CD4-positive, alpha-beta T cell (primary cell): ENCODE measurements at regions not wholly inside any gene's neighbourhood (a gene's known extent, or its start where the extent isn't known, plus 50 kb on each side); places are given as distances from the start of the nearest gene placed in this dataset.

Experiments used
- ATAC-seq: fragments of 200-7000 bp; cut with Tn5 transposase; one replicate; pipeline ENCODE4 v1.10.0; 2022; ENCODE audit warnings: mild to moderate bottlenecking; ENCODE audit not compliant: poor library complexity
- CTCF ChIA-PET: fragments of 350-600 bp; sonication (Branson Sonifier 250); formaldehyde crosslinking; loops from one replicate; lab custom pipeline; 2021; ENCODE audit warnings: antibody characterized with exemption, inconsistent platforms; lab: Charles Lee
- POLR2A ChIA-PET: fragments of 350-600 bp; sonication (Branson Sonifier 250); formaldehyde crosslinking; loops from one replicate; lab custom pipeline; 2021; ENCODE audit warnings: antibody characterized with exemption, inconsistent platforms; lab: Charles Lee
- DNase-seq, 14 experiments: peaks; one replicate each; pipeline ENCODE4 v3.0.0-alpha.2; 2013 to 2020; ENCODE audit warnings: mixed read lengths in 2 of 14
- H3K27ac ChIP-seq, 2 donors: one replicate each; pipeline versions ENCODE4 v1.5.1 to v1.7.0; 2013; ENCODE audit warnings: low read length in 2 of 2, low read depth in 1 of 2, mild to moderate bottlenecking in 1 of 2
- H3K27me3 ChIP-seq, 2 experiments: 1 replicate in 1 of 2; 2 replicates in 1 of 2; pipeline versions ENCODE4 v1.6.1 to v1.7.0; 2013; ENCODE audit warnings: low read length in 2 of 2, control low read depth in 1 of 2, mild to moderate bottlenecking in 1 of 2, moderate library complexity in 1 of 2; ENCODE audit not compliant: insufficient read depth in 2 of 2, control insufficient read depth in 1 of 2
- H3K36me3 ChIP-seq: one replicate; pipeline ENCODE4 v1.6.1; 2013; ENCODE audit warnings: low read length, control low read depth; ENCODE audit not compliant: insufficient read depth
- H3K4me1 ChIP-seq: one replicate; pipeline ENCODE4 v1.6.1; 2013; ENCODE audit warnings: low read length, control low read depth; ENCODE audit not compliant: insufficient read depth
- H3K4me3 ChIP-seq: one replicate; pipeline ENCODE4 v1.5.1; 2013; ENCODE audit warnings: mild to moderate bottlenecking, low read length, moderate library complexity
- H3K9me3 ChIP-seq, 2 experiments: 1 replicate in 1 of 2; 2 replicates in 1 of 2; pipeline versions ENCODE4 v1.6.1 to v1.7.0; 2013; ENCODE audit warnings: low read length in 2 of 2, mild to moderate bottlenecking in 2 of 2, control low read depth in 1 of 2, moderate library complexity in 1 of 2; ENCODE audit not compliant: control insufficient read depth in 1 of 2, insufficient read depth in 1 of 2
- H3K27ac Mint-ChIP-seq: one replicate; pipeline ENCODE4 v1.8.0; 2020; ENCODE audit warnings: mixed read lengths
- H3K27me3 Mint-ChIP-seq: one replicate; pipeline ENCODE4 v1.8.0; 2021; ENCODE audit warnings: mixed read lengths
- H3K36me3 Mint-ChIP-seq: one replicate; pipeline ENCODE4 v1.8.0; 2021; ENCODE audit warnings: low read depth, mixed read lengths
- H3K4me1 Mint-ChIP-seq: one replicate; pipeline ENCODE4 v1.8.0; 2021; ENCODE audit warnings: low read depth, mixed read lengths
- H3K4me3 Mint-ChIP-seq: one replicate; pipeline ENCODE4 v1.8.0; 2020; ENCODE audit warnings: mild to moderate bottlenecking, mixed read lengths
- H3K9me3 Mint-ChIP-seq: one replicate; pipeline ENCODE4 v1.8.0; 2020; ENCODE audit warnings: mixed read lengths
- intact Hi-C, 2 experiments: fragments of 100-400 bp; cut with DNase I in 1 of 2; cut with micrococcal nuclease in 1 of 2; formaldehyde crosslinking; loops; one replicate each; pipeline versions ENCODE4 v1.15.1 to v1.9.0; 2023 to 2025; cut with DNase I, micrococcal nuclease
- TF ChIP-seq, protein P1 (sequence below): fragments of 200-600 bp; IDR thresholded peaks from one replicate; pipeline ENCODE4 v1.8.0; 2022; ENCODE audit warnings: antibody characterized with exemption, mild to moderate bottlenecking

DNA sequence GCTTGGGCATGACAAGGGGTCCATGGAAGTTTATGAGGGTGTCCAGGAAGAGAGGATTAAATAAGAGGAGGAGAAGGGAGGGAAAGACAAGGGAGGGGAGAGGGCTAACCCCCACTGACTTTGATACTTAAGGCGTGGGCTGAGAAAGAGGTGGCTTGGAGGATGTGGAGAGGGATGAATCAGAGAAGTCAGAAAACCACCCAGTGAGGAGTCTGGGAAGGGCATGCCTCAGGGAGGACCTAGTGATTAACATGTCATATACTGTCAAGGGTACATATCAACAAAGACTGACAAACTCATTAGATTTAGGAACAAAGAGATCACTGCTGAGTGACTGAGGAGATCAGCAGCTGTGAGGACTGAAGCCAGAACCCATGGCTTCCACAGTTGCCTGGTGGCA, 145.4 kb downstream of the IRX5 start:
- Histone ChIP-seq H3K36me3 (no peaks in the 10 kb centered on the region), H3K9me3 (peaks cover 0 to 5% of the 10 kb centered on the region in 2 experiments), H3K27ac (no peak overlapping the region), H3K4me1 (no peaks in the 10 kb centered on the region), H3K4me3 (no peak overlapping the region), H3K27me3 (no peaks in the 10 kb centered on the region)
- Mint-ChIP-seq H3K27ac (no peak overlapping the region), H3K4me3 (no peak overlapping the region), H3K36me3 (no peaks in the 10 kb centered on the region), H3K4me1 (no peaks in the 10 kb centered on the region), H3K27me3 (peaks cover 6% of the 10 kb centered on the region), H3K9me3 (no peaks in the 10 kb centered on the region)
- ChIA-PET POLR2A (no interaction called here), CTCF (no interaction called here)
- intact Hi-C loops, result no loop called here
- no peak for ATAC-seq
- DNase-seq, result no peak
- TF ChIP-seq, protein P1, sequence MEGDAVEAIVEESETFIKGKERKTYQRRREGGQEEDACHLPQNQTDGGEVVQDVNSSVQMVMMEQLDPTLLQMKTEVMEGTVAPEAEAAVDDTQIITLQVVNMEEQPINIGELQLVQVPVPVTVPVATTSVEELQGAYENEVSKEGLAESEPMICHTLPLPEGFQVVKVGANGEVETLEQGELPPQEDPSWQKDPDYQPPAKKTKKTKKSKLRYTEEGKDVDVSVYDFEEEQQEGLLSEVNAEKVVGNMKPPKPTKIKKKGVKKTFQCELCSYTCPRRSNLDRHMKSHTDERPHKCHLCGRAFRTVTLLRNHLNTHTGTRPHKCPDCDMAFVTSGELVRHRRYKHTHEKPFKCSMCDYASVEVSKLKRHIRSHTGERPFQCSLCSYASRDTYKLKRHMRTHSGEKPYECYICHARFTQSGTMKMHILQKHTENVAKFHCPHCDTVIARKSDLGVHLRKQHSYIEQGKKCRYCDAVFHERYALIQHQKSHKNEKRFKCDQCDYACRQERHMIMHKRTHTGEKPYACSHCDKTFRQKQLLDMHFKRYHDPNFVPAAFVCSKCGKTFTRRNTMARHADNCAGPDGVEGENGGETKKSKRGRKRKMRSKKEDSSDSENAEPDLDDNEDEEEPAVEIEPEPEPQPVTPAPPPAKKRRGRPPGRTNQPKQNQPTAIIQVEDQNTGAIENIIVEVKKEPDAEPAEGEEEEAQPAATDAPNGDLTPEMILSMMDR, result no peak

DNA sequence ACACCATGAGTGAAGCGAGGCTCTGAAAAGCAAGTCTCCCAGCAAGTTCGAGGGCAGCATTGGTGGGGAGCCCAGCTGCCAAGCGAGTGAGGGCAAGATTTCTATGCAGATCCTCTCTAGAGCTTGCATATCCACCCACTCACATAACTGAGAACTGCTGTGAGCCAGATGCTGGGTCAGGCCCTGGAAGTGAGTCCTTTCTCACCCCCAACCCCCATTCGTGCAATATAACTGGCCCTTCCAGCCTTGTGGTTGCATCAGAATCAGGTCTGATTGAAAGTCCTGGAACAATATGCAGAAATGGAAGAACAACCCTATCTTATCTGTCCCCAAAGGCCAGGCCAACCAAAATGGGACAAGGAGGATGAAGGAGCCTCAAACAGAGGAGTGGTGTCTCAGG, 146.6 kb downstream of the IRX5 start:
- no peak overlapping the region for H3K27ac ChIP-seq
- H3K4me3 ChIP-seq, result no peak overlapping the region
- no peak for DNase-seq
- Mint-ChIP-seq H3K4me1 (no peaks in the 10 kb centered on the region), H3K9me3 (no peaks in the 10 kb centered on the region), H3K27ac (no peak overlapping the region), H3K27me3 (peaks cover 6% of the 10 kb centered on the region), H3K36me3 (no peaks in the 10 kb centered on the region), H3K4me3 (no peak overlapping the region)
- no peak for ATAC-seq
- ChIA-PET POLR2A (no interaction called here), CTCF (no interaction called here)
- H3K36me3 ChIP-seq, result no peaks in the 10 kb centered on the region
- intact Hi-C loops, result no loop called here
- H3K9me3 ChIP-seq, result peaks cover 0 to 5% of the 10 kb centered on the region in 2 experiments
- no peaks in the 10 kb centered on the region for H3K27me3 ChIP-seq
- H3K4me1 ChIP-seq, result no peaks in the 10 kb centered on the region
- TF ChIP-seq, protein P1, result no peak

GRCh38 chr16:55078153-55078552, 147.5 kb downstream of the IRX5 start:
- Histone ChIP-seq H3K4me1 (no peaks in the 10 kb centered on the region), H3K27ac (no peak overlapping the region), H3K27me3 (no peaks in the 10 kb centered on the region), H3K4me3 (no peak overlapping the region), H3K9me3 (peaks cover 0 to 5% of the 10 kb centered on the region in 2 experiments), H3K36me3 (no peaks in the 10 kb centered on the region)
- POLR2A ChIA-PET, result no interaction called here
- TF ChIP-seq, protein P1, result no peak
- Mint-ChIP-seq H3K27me3 (peaks cover 6% of the 10 kb centered on the region), H3K9me3 (no peaks in the 10 kb centered on the region), H3K4me3 (no peak overlapping the region), H3K36me3 (no peaks in the 10 kb centered on the region), H3K4me1 (no peaks in the 10 kb centered on the region), H3K27ac (no peak overlapping the region)
- intact Hi-C loops, result no loop called here
- CTCF ChIA-PET, result no interaction called here
- DNase-seq (no peak), ATAC-seq (no peak)
